ENCODE measurements at regions not wholly inside any gene's neighbourhood (a gene's known extent, or its start where the extent isn't known, plus 50 kb on each side); places are given as distances from the start of the nearest gene placed in this dataset.

DNA sequence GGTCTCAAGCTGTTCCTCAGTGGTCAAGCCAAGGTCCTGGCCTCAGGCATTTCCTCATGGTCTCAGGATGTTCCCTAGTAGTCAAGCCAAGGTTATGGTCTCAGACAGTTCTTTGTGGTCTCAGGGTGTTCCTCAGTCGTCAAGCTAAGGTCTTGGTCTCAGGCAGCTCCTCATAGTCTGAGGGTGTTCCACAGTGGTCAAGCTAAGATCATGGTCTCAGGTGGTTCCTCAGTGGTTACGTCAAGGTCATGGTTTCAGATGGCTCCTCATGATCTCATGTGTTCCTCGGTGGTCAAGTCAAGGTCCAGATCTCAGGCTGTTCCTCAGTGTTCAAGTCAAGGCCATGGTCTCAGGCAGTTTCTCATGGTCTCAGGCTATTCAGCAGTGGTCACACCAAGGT, 540.1 kb downstream of the VRK1 start:
- no peak for DNase-seq (ENCODE audit: low read depth)
- no peak overlapping the region for H3K4me3 ChIP-seq (ENCODE audit: low read depth, low read length)
- TF ChIP-seq, protein P1, sequence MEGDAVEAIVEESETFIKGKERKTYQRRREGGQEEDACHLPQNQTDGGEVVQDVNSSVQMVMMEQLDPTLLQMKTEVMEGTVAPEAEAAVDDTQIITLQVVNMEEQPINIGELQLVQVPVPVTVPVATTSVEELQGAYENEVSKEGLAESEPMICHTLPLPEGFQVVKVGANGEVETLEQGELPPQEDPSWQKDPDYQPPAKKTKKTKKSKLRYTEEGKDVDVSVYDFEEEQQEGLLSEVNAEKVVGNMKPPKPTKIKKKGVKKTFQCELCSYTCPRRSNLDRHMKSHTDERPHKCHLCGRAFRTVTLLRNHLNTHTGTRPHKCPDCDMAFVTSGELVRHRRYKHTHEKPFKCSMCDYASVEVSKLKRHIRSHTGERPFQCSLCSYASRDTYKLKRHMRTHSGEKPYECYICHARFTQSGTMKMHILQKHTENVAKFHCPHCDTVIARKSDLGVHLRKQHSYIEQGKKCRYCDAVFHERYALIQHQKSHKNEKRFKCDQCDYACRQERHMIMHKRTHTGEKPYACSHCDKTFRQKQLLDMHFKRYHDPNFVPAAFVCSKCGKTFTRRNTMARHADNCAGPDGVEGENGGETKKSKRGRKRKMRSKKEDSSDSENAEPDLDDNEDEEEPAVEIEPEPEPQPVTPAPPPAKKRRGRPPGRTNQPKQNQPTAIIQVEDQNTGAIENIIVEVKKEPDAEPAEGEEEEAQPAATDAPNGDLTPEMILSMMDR (IDR thresholded peaks at IDR 0.05; ENCODE audit: control insufficient read depth, extremely low read depth, insufficient read depth) = no peak

DNA sequence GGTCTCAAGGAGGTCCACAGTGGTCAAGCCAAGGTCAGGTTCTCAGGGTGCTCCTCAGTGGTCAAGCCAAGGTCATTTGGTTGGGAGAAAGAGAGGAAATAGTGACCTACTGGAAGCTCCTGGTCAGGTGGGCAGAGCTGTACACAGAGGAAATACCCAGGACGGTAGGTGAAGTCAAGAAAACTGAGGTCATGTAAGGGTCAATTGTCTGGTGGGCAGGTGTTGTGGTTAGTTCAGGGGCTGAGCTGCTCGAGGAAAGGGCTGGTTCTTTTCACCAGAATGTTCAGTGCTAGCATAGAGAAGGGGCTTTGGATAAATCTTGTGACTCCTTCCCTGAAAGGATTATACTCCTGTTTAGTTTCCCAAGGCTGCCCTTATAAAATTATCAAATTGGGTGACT, 540.5 kb downstream of the VRK1 start:
- H3K4me3 ChIP-seq (ENCODE audit: low read depth, low read length) = no peak overlapping the region
- no peak for DNase-seq (ENCODE audit: low read depth)
- TF ChIP-seq, protein P1 (IDR thresholded peaks at IDR 0.05; ENCODE audit: control insufficient read depth, extremely low read depth, insufficient read depth) = no peak

DNA sequence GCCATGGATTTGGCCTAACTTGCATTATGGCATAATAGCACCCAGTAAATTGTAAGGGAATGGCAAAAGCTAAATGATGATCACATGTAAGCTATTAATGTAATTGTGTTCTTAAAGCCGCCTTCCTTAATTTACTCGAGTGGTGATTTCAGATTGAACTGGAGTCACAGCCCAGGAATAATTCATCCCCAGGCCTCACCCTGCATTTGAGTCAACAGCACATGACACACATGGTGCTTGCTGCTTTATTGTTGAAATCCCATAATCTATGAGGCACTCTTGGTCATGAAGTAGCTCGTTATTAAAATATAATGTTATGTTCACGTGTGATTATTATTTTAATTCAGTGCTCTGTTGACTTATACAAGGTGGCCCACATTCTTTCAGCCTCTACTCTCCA, 547.5 kb downstream of the VRK1 start:
- TF ChIP-seq, protein P1 (IDR thresholded peaks at IDR 0.05; ENCODE audit: control insufficient read depth, extremely low read depth, insufficient read depth) = no peak
- DNase-seq (ENCODE audit: low read depth) = no peak
- H3K4me3 ChIP-seq (ENCODE audit: low read depth, low read length) = no peak overlapping the region

DNA sequence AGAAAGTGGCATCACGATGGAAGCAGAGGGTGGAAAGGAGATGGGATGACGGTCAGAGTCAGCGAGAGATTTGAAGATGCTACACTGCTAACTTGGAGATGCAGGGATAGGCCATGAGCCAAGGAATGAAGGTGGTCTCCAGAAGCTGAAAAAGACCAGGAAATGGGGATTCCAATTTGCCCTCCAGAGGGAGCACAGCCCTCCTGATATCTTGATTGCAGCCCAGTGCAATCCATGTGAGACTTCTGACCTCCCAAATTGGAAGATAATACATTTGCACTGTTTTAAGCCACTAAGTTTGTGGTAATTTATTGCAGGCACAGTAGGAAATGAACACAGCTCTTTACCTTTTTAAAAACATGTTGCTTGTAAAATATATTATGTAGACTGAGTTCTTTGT, 549.5 kb downstream of the VRK1 start:
- TF ChIP-seq, protein P1 (IDR thresholded peaks at IDR 0.05; ENCODE audit: control insufficient read depth, extremely low read depth, insufficient read depth) = no peak
- DNase-seq (ENCODE audit: low read depth) = no peak
- H3K4me3 ChIP-seq (ENCODE audit: low read depth, low read length) = no peak overlapping the region

DNA sequence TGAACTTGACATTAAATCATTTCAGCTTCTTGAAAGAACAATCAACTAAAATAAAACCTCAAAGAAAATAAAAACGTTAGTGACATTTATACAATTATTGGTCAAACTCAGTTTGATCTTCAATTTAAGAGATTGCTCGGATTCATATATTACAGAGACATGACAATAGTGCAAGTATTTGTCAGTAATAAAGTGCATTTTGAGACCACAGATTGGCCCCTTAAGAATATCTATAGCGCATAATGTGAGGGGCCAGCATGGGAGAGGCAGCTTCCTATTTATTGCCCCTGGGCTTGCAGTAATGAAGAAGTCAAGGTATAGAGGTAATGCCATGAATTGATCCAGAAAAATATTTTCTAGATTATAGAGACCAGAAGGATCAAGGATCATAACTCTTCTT, 552.3 kb downstream of the VRK1 start:
- H3K4me3 ChIP-seq (ENCODE audit: low read depth, low read length) = no peak overlapping the region
- DNase-seq (ENCODE audit: low read depth) = no peak
- TF ChIP-seq, protein P1 (IDR thresholded peaks at IDR 0.05; ENCODE audit: control insufficient read depth, extremely low read depth, insufficient read depth) = no peak

DNA sequence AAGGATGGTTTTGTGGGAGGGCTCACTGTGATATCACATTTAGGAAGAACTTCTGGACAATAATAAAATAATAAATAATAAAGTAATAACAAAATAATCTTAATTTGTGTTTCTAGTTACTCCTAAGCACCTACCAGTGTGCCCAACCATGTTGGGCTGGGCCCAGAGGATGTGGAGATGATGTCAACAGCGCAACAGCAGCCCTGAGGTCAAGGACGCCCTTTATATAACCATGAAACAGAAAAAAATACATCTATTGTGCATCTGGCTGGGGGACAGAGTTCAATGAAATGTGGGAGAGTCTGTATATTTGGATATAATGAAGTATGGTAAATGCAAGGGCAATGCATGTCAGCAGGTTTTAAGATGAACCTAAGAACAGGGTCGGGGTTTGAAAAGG, 552.8 kb downstream of the VRK1 start:
- no peak for DNase-seq (ENCODE audit: low read depth)
- H3K4me3 ChIP-seq (ENCODE audit: low read depth, low read length) = no peak overlapping the region
- TF ChIP-seq, protein P1 (IDR thresholded peaks at IDR 0.05; ENCODE audit: control insufficient read depth, extremely low read depth, insufficient read depth) = no peak

DNA sequence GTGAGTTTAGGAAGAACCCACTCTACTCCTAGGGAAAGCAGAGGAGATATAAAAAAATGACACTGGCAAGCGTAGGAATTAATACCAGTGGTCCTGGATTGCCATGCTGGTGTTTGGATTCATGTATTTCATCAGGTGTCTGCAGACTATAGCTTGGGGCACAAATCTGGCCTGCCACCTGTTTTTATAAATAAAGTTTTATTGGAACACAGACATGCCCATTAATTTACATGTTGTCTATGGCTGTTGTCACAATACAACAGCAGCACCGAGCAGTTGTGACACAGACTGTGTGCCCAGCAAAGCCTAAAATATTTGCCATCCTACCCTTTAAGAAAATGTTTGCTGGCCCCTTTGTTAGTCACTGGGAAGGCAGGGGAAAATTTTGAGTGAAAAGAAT, 553.2 kb downstream of the VRK1 start:
- TF ChIP-seq, protein P1 (IDR thresholded peaks at IDR 0.05; ENCODE audit: control insufficient read depth, extremely low read depth, insufficient read depth) = no peak
- no peak overlapping the region for H3K4me3 ChIP-seq (ENCODE audit: low read depth, low read length)
- DNase-seq (ENCODE audit: low read depth) = no peak

Data from LNCaP clone FGC (cell line).